ENCODE measurements at regions not wholly inside any gene's neighbourhood (a gene's known extent, or its start where the extent isn't known, plus 50 kb on each side); places are given as distances from the start of the nearest gene placed in this dataset.

GRCh38 chr13:85074543-85075313 is 724.5 kb downstream of the SLITRK6 start:
- Histone ChIP-seq H3K27me3 (no peaks in the 10 kb centered on the region), H3K27ac (no peak overlapping the region), H3K9me3 (replicated peaks) (no peaks in the 10 kb centered on the region), H3K36me3 (no peaks in the 10 kb centered on the region), H3K4me1 (no peaks in the 10 kb centered on the region), H3K4me3 (no peak overlapping the region)
- no peak for DNase-seq

DNA sequence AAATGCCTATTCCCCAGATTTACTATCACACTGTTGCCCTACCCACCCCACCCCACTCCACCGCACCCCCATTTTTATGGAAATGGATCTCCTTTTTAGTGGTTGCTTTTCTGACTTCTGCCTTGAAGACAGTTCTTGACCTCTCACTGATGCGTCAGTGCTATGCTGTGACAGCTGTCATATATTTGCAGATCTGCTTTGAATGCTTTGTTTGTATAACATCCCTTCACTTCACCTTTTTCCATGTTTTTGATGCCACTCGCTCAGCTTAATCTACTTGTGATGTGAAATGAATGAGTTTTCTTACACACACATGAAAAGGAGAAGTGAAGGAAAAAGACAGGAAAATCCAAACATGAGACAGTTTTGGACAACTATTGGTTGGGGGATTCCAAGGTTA is 731.0 kb downstream of the SLITRK6 start:
- no peak overlapping the region for H3K4me3 ChIP-seq
- no peaks in the 10 kb centered on the region for H3K9me3 ChIP-seq (replicated peaks)
- DNase-seq: no peak
- no peak overlapping the region for H3K27ac ChIP-seq
- no peaks in the 10 kb centered on the region for H3K4me1 ChIP-seq
- no peaks in the 10 kb centered on the region for H3K27me3 ChIP-seq
- H3K36me3 ChIP-seq: no peaks in the 10 kb centered on the region

- H3K4me3 ChIP-seq: no peak overlapping the region
- H3K36me3 ChIP-seq: no peaks in the 10 kb centered on the region
- no peak overlapping the region for H3K27ac ChIP-seq
- DNase-seq: no peak
- no peaks in the 10 kb centered on the region for H3K9me3 ChIP-seq (replicated peaks)
- no peaks in the 10 kb centered on the region for H3K27me3 ChIP-seq
- no peaks in the 10 kb centered on the region for H3K4me1 ChIP-seq
Measured at GRCh38 chr13:85040215-85040614, 759.0 kb downstream of the SLITRK6 start.

GRCh38 chr13:85031771-85032170 is 767.4 kb downstream of the SLITRK6 start:
- Histone ChIP-seq H3K27ac (no peak overlapping the region), H3K36me3 (no peaks in the 10 kb centered on the region), H3K27me3 (no peaks in the 10 kb centered on the region), H3K4me3 (no peak overlapping the region), H3K4me1 (no peaks in the 10 kb centered on the region), H3K9me3 (replicated peaks) (no peaks in the 10 kb centered on the region; the same call in 1 of the 2 replicates)
- no peak for DNase-seq

GRCh38 chr13:85028035-85028434 is 771.2 kb downstream of the SLITRK6 start:
- no peaks in the 10 kb centered on the region for H3K36me3 ChIP-seq
- no peak for DNase-seq
- no peaks in the 10 kb centered on the region; the same call in 1 of the 2 replicates for H3K9me3 ChIP-seq (replicated peaks)
- no peaks in the 10 kb centered on the region for H3K27me3 ChIP-seq
- no peak overlapping the region for H3K27ac ChIP-seq
- no peaks in the 10 kb centered on the region for H3K4me1 ChIP-seq
- no peak overlapping the region for H3K4me3 ChIP-seq

DNA sequence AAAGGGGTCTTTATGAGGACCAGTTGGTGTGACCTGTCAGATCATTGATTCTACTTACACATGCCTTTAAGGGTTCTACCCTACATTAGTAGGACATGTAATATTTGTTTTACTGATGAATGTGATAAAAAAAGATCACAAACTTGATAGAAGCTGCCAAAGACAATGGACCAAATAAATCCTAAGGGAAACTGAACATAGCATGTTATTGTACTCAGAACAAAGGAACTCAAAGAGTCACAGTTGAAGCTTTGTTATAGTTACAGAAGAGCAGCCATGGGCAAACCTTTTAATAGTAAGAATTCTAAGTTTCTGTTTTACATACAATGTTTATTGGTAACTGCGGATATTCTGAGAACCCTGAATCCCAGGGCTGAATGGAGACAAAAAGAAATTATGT is 780.1 kb downstream of the SLITRK6 start:
- Histone ChIP-seq H3K4me3 (no peak overlapping the region), H3K36me3 (no peaks in the 10 kb centered on the region), H3K27ac (no peak overlapping the region), H3K9me3 (replicated peaks) (no peaks in the 10 kb centered on the region), H3K4me1 (no peaks in the 10 kb centered on the region), H3K27me3 (no peaks in the 10 kb centered on the region)
- no peak for DNase-seq

GRCh38 chr13:85013006-85013405 is 786.2 kb downstream of the SLITRK6 start:
- no peaks in the 10 kb centered on the region for H3K36me3 ChIP-seq
- H3K27ac ChIP-seq: no peak overlapping the region
- DNase-seq: no peak
- no peaks in the 10 kb centered on the region for H3K9me3 ChIP-seq (replicated peaks)
- no peaks in the 10 kb centered on the region for H3K4me1 ChIP-seq
- no peak overlapping the region for H3K4me3 ChIP-seq
- H3K27me3 ChIP-seq: no peaks in the 10 kb centered on the region

- H3K27me3 ChIP-seq: no peaks in the 10 kb centered on the region
- no peaks in the 10 kb centered on the region for H3K9me3 ChIP-seq (replicated peaks)
- H3K4me3 ChIP-seq: no peak overlapping the region
- no peaks in the 10 kb centered on the region for H3K36me3 ChIP-seq
- H3K4me1 ChIP-seq: no peaks in the 10 kb centered on the region
- no peak for DNase-seq
- no peak overlapping the region for H3K27ac ChIP-seq
Measured at GRCh38 chr13:85009447-85009846, 789.8 kb downstream of the SLITRK6 start.

- Histone ChIP-seq H3K36me3 (no peaks in the 10 kb centered on the region), H3K4me3 (no peak overlapping the region), H3K27me3 (no peaks in the 10 kb centered on the region), H3K27ac (no peak overlapping the region), H3K4me1 (no peaks in the 10 kb centered on the region), H3K9me3 (replicated peaks) (no peaks in the 10 kb centered on the region)
- no peak for DNase-seq
Measured at GRCh38 chr13:84999252-84999651, 800.0 kb downstream of the SLITRK6 start.

- H3K27me3 ChIP-seq: no peaks in the 10 kb centered on the region
- H3K9me3 ChIP-seq (replicated peaks): no peaks in the 10 kb centered on the region
- H3K4me3 ChIP-seq: no peak overlapping the region
- no peaks in the 10 kb centered on the region for H3K4me1 ChIP-seq
- DNase-seq: no peak
- no peak overlapping the region for H3K27ac ChIP-seq
- H3K36me3 ChIP-seq: no peaks in the 10 kb centered on the region
Measured at GRCh38 chr13:84998681-84999080, 800.5 kb downstream of the SLITRK6 start.

DNA sequence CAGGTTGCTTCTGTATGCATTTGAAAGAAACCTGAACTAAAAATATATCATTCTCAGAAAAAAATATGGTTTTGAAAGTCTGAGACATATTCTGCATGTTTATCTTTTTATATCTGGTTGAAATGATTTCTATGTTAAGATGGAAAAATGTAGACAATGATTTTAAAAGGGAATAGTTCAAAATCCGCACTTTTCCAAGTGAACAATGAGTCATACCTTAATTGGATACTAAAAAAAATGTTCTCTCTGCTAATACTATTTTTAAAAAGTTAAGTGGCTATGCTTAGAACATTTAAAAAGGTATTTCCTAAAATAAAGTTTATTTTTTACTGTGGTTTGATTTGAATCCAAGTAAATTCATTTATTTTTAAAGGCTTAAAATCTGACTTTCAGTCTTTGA is 801.4 kb downstream of the SLITRK6 start:
- no peak overlapping the region for H3K4me3 ChIP-seq
- H3K27ac ChIP-seq: no peak overlapping the region
- H3K9me3 ChIP-seq (replicated peaks): no peaks in the 10 kb centered on the region
- no peaks in the 10 kb centered on the region for H3K36me3 ChIP-seq
- H3K27me3 ChIP-seq: no peaks in the 10 kb centered on the region
- H3K4me1 ChIP-seq: no peaks in the 10 kb centered on the region
- DNase-seq: no peak

GRCh38 chr13:84994582-84994981 is 804.6 kb downstream of the SLITRK6 start:
- H3K4me3 ChIP-seq: no peak overlapping the region
- no peaks in the 10 kb centered on the region for H3K9me3 ChIP-seq (replicated peaks)
- no peak overlapping the region for H3K27ac ChIP-seq
- no peaks in the 10 kb centered on the region for H3K36me3 ChIP-seq
- no peaks in the 10 kb centered on the region for H3K4me1 ChIP-seq
- DNase-seq: no peak
- H3K27me3 ChIP-seq: no peaks in the 10 kb centered on the region

GRCh38 chr13:84985860-84986259 is 813.4 kb downstream of the SLITRK6 start:
- no peak for DNase-seq
- no peaks in the 10 kb centered on the region for H3K27me3 ChIP-seq
- no peaks in the 10 kb centered on the region for H3K36me3 ChIP-seq
- no peaks in the 10 kb centered on the region for H3K9me3 ChIP-seq (replicated peaks)
- H3K4me3 ChIP-seq: no peak overlapping the region
- no peak overlapping the region for H3K27ac ChIP-seq
- H3K4me1 ChIP-seq: no peaks in the 10 kb centered on the region

DNA sequence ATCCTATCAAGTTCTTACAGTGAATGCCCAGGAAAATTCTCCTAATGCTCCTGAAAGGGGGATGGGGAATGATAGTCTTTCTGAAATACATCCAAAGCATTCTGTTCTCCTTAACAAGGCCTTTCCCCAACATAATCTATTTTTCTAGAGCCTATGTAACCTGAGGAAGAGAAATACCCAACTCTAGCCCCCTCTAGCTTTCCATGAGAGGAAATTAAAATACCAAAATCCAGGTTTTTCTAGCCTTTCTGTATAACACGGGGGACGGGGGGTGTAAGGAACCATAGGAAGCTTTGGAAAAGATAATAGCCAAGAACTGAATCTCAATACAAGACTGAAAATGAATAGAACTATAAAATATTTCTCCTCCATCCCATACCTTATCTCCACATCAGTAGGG is 815.9 kb downstream of the SLITRK6 start:
- Histone ChIP-seq H3K27ac (no peak overlapping the region), H3K27me3 (no peaks in the 10 kb centered on the region), H3K36me3 (no peaks in the 10 kb centered on the region), H3K9me3 (replicated peaks) (no peaks in the 10 kb centered on the region), H3K4me3 (no peak overlapping the region), H3K4me1 (no peaks in the 10 kb centered on the region)
- no peak for DNase-seq

DNA sequence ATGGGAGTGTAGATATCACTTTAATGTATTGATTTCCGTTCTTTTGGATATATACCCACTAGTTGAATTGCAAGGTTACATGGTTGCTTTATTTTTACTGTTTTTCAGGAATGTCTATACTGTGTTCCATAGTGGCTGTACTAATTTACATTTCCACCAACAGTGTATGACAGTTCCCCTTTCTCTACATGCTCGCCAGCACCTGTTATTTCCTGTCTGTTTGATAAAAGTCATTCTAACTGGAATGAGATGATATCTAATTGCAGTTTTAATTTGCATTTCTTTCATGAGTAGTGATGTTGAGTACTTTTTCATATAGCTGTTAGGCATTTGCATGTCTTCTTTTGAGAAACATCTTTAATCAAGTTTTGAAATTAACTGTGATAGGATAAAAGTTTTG is 818.6 kb downstream of the SLITRK6 start:
- Histone ChIP-seq H3K9me3 (replicated peaks) (no peaks in the 10 kb centered on the region), H3K27ac (no peak overlapping the region), H3K36me3 (no peaks in the 10 kb centered on the region), H3K4me3 (no peak overlapping the region), H3K27me3 (no peaks in the 10 kb centered on the region), H3K4me1 (no peaks in the 10 kb centered on the region)
- no peak for DNase-seq

DNA sequence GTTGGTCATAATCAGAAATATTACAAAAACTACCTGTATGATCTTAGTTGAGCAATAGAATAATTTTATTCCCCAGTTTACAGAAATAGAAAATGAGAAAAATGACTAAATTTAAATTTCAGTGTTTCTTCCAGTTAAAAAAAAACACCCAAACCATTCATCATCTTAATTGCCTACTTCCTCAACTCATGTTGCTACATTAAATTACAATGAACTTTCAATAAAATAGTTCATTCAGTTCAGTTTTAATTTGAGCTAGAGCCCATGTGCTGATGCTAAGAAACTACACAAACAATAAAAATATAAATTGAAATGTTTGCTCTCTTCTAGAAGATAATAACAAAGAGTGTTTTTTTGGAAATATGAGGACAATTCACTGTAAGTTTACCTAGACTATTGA is 820.4 kb downstream of the SLITRK6 start:
- H3K4me1 ChIP-seq: no peaks in the 10 kb centered on the region
- H3K9me3 ChIP-seq (replicated peaks): no peaks in the 10 kb centered on the region
- no peak overlapping the region for H3K27ac ChIP-seq
- DNase-seq: no peak
- H3K4me3 ChIP-seq: no peak overlapping the region
- H3K36me3 ChIP-seq: no peaks in the 10 kb centered on the region
- no peaks in the 10 kb centered on the region for H3K27me3 ChIP-seq

Measured in SJCRH30 (cell line).